NOMO-1 (cell line): ENCODE measurements at regions not wholly inside any gene's neighbourhood (a gene's known extent, or its start where the extent isn't known, plus 50 kb on each side); places are given as distances from the start of the nearest gene placed in this dataset.
"Not testable (repeated sequence)": the region's sequence is repeated elsewhere in the genome, so short reads cannot be mapped to it uniquely, and the experiment has no call there.

Source experiments
- DNase-seq, 2 experiments: peaks; one replicate each; lab custom pipeline; 2025; ENCODE audit not compliant: unreplicated experiment in 2 of 2; lab: John Stamatoyannopoulos, UW

DNA sequence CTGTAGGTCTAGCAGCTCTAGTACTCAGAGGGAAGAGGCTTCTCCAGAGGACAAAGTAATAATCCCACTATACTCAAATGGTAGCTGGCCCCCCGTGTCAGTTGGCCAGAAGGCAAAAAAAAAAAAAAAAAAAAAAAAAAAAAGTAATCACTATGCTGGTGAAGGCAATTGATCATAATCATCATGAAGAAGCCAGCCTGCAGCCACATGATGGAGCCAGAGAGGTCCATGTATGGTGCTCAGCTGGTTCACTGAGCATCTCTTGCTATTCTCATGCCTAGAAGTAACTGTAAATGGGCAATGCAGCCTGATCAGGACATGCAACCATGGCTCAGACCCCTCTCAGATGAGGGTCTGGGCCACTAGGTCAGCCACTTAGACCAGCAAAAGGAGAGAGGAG, 378.8 kb downstream of the MED13L start:
- no peak for DNase-seq

GRCh38 chr12:115897729-115898128, 379.8 kb downstream of the MED13L start:
- DNase-seq, result no peak

DNA sequence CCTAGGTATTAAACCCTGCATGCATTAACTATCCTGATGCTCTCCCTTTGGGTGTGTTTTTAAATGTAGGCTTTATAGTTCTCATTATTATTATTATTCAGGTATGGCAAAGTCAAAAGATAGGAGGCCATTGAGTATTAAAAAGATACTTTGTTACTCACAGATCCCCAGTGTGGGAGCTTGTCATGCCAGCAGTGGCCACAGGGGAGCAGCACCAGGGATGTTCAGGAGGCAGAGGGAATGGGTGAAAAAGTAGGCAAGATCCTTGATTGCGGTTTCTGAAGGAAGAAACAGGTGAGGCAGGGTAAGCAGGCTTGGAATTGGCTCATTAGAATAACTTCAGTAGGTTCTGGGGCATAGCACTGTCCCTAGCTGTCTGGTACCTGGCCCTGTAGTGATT, 382.2 kb downstream of the MED13L start:
- no peak for DNase-seq

- DNase-seq, result no peak
Measured at GRCh38 chr12:115891556-115892164, 385.8 kb downstream of the MED13L start.

- no peak for DNase-seq
Measured at GRCh38 chr12:115886666-115887065, 390.8 kb downstream of the MED13L start.

GRCh38 chr12:115885040-115885690, 392.3 kb downstream of the MED13L start:
- DNase-seq, result no peak

DNA sequence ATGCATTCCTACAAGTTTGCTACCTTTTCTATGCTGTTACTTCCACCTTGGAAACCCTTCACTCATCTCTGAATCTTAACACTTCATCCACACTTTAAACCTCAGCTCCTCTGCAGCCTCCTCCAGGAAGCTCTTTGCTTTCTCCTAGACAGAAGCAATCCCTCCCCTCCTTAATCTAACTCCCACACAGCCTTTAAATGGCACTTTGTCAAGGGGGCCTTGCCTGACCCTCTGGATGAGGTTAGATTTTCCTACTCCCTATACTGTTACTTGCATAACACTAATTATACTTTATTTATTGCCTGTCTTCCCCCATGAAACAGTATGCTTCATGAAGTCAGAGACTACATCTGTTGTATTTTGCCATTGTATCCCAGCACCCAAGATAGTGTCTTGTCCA, 394.6 kb downstream of the MED13L start:
- no peak for DNase-seq

DNA sequence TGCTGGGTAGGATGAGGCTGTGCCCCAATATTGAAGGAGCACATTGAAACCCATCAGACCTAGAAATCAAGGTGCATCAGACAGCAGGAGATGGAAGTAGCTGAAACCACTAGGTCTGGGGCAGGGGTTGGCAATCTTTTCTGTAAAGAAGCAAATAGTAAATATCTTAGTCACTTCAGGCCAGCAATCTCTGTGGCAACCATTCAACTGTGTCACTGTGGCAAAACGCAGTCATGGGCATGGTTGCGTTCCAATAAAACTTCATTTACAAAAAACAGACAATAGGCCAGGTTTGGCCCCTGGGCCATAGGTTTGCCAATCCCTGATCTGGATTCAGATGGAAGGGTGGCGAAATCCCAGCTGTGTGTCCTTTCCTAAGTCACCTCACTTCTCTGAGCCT, 397.3 kb downstream of the MED13L start:
- no peak for DNase-seq

- no peak for DNase-seq
Measured at GRCh38 chr12:115879354-115879753, 398.1 kb downstream of the MED13L start.

GRCh38 chr12:115873451-115874082, 403.9 kb downstream of the MED13L start:
- no peak for DNase-seq

DNA sequence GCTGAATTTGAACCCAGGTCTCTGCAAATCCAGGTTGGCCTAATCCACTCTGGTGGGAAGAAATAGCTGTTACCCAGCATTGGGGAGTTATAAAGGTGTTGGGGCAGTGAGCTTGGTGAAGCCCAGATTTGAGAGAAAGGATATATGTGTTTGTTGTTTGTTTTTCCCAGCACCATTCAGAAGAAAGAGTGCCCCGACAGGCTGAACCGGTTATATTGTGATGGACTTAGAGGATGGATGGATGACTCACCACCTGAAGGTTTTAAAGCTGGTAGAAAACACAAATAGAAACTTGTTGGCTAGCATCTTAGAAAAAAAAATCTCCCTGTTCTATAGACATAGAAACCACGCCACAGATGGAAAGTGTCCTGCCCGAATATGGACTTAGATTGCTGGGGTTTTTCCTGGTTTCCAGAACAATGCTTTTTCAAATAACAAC, 404.6 kb downstream of the MED13L start:
- DNase-seq, result no peak

GRCh38 chr12:115872212-115872611, 405.3 kb downstream of the MED13L start:
- no peak for DNase-seq

GRCh38 chr12:115871714-115872113, 405.8 kb downstream of the MED13L start:
- peak; percentile 10 to 11 for DNase-seq

GRCh38 chr12:115870510-115870909, 407.0 kb downstream of the MED13L start:
- DNase-seq, result no peak

DNA sequence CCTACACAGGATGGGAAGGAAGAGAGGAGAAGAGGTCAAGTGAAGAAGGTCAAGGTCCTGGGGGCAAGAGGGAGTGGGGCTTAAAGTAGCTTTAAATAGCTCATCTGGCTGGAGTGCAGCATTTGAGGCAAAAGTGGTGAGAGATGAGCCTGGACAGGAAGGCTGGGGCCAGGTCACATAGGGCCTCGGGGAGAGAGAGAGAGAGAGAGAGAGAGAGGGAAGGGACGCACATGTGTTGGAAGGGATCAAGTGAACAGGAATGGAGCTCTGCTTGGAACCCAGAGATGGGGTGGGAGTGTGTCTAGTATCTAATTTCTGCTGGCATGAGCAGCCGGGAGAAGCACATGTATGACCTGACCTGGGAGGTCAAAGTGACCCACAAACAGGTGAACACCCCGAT, 407.5 kb downstream of the MED13L start:
- no peak for DNase-seq

GRCh38 chr12:115869604-115870003, 407.9 kb downstream of the MED13L start:
- no peak for DNase-seq

DNA sequence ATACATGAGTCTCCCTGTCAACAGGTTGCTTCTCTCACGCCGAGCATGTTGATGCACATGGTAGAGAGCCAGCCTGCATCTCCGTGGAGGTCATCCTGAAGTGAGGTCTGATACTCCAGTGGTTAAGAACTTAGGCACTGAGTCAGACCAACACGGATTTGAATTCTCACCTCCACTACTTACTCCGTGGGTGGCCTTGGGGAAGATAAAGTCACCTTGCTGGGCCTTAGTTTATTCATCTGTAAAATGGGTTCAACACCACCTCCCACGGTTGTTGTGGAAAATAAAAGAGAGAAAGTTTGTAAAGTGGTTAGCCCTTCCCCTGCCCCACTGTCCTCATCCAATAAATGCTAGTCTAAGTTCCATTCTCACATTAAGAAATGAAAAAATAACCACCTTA, 408.9 kb downstream of the MED13L start:
- DNase-seq, result no peak

- DNase-seq, result no peak
Measured at GRCh38 chr12:115867854-115868253, 409.6 kb downstream of the MED13L start.

GRCh38 chr12:115866909-115867525, 410.5 kb downstream of the MED13L start:
- no peak for DNase-seq

- DNase-seq, result not testable (repeated sequence)
Measured at GRCh38 chr12:115866281-115866680, 411.2 kb downstream of the MED13L start.

DNA sequence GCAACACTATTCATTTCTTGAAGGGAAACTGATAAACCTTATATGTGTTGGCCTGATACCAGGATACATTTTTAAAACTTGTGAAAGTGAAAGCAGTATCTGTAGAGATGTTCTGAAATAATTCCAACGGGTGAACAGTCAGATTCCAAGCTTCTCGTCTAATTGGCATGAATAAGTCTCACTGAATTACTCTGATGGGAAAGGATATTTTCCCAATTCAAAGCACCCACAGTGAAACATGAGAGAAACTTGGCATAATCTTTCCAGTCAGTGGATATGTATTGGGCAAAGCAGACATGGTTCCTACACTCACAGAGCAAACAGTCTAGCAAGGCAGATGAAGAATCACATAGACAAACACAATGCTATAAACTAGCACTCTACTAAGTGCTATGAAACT, 413.1 kb downstream of the MED13L start:
- DNase-seq, result no peak

GRCh38 chr12:115860619-115861018, 416.9 kb downstream of the MED13L start:
- no peak for DNase-seq
